ENCODE measurements at regions not wholly inside any gene's neighbourhood (a gene's known extent, or its start where the extent isn't known, plus 50 kb on each side); places are given as distances from the start of the nearest gene placed in this dataset.
"Not testable (repeated sequence)": the region's sequence is repeated elsewhere in the genome, so short reads cannot be mapped to it uniquely, and the experiment has no call there.

GRCh38 chr6:15754035-15754705, 91.3 kb upstream of the DTNBP1 start:
- Histone ChIP-seq H3K27me3 (ENCODE audit: control insufficient read depth in 1 of 2, insufficient read depth in 2 of 2, low read length in 2 of 2) (no peaks in the 10 kb centered on the region), H3K36me3 (ENCODE audit: control insufficient read depth in 1 of 2, insufficient read depth in 2 of 2, low read length in 2 of 2) (no peaks in the 10 kb centered on the region), H3K9me3 (ENCODE audit: control insufficient read depth in 1 of 2, low read length in 2 of 2) (no peaks in the 10 kb centered on the region), H3K4me1 (ENCODE audit: control insufficient read depth in 1 of 2, insufficient read depth in 2 of 2, low read length in 2 of 2) (no peaks in the 10 kb centered on the region), H3K9ac (ENCODE audit: low read depth in 1 of 2, low read length in 2 of 2) (no peak overlapping the region), H3K4me3 (ENCODE audit: low read depth in 1 of 2, low read length in 2 of 2) (no peak overlapping the region), H3K27ac (ENCODE audit: low read depth, low read length) (no peak overlapping the region)

GRCh38 chr6:15752820-15753219, 90.0 kb upstream of the DTNBP1 start:
- Histone ChIP-seq H3K9ac (ENCODE audit: low read depth in 1 of 2, low read length in 2 of 2) (no peak overlapping the region), H3K36me3 (ENCODE audit: control insufficient read depth in 1 of 2, insufficient read depth in 2 of 2, low read length in 2 of 2) (no peaks in the 10 kb centered on the region), H3K27me3 (ENCODE audit: control insufficient read depth in 1 of 2, insufficient read depth in 2 of 2, low read length in 2 of 2) (no peaks in the 10 kb centered on the region), H3K4me1 (ENCODE audit: control insufficient read depth in 1 of 2, insufficient read depth in 2 of 2, low read length in 2 of 2) (no peaks in the 10 kb centered on the region), H3K9me3 (ENCODE audit: control insufficient read depth in 1 of 2, low read length in 2 of 2) (no peaks in the 10 kb centered on the region), H3K4me3 (ENCODE audit: low read depth in 1 of 2, low read length in 2 of 2) (no peak overlapping the region), H3K27ac (ENCODE audit: low read depth, low read length) (no peak overlapping the region)

GRCh38 chr6:15751721-15752350, 89.0 kb upstream of the DTNBP1 start:
- no peaks in the 10 kb centered on the region for H3K36me3 ChIP-seq (ENCODE audit: control insufficient read depth in 1 of 2, insufficient read depth in 2 of 2, low read length in 2 of 2)
- no peak overlapping the region for H3K9ac ChIP-seq (ENCODE audit: low read depth in 1 of 2, low read length in 2 of 2)
- no peak overlapping the region for H3K4me3 ChIP-seq (ENCODE audit: low read depth in 1 of 2, low read length in 2 of 2)
- H3K27me3 ChIP-seq (ENCODE audit: control insufficient read depth in 1 of 2, insufficient read depth in 2 of 2, low read length in 2 of 2): no peaks in the 10 kb centered on the region
- H3K4me1 ChIP-seq (ENCODE audit: control insufficient read depth in 1 of 2, insufficient read depth in 2 of 2, low read length in 2 of 2): no peaks in the 10 kb centered on the region
- no peak overlapping the region for H3K27ac ChIP-seq (ENCODE audit: low read depth, low read length)
- no peaks in the 10 kb centered on the region for H3K9me3 ChIP-seq (ENCODE audit: control insufficient read depth in 1 of 2, low read length in 2 of 2)

GRCh38 chr6:15748341-15748740, 85.5 kb upstream of the DTNBP1 start:
- Histone ChIP-seq H3K36me3 (ENCODE audit: control insufficient read depth in 1 of 2, insufficient read depth in 2 of 2, low read length in 2 of 2) (no peaks in the 10 kb centered on the region), H3K9ac (ENCODE audit: low read depth in 1 of 2, low read length in 2 of 2) (no peak overlapping the region), H3K27me3 (ENCODE audit: control insufficient read depth in 1 of 2, insufficient read depth in 2 of 2, low read length in 2 of 2) (no peaks in the 10 kb centered on the region), H3K4me1 (ENCODE audit: control insufficient read depth in 1 of 2, insufficient read depth in 2 of 2, low read length in 2 of 2) (no peaks in the 10 kb centered on the region), H3K27ac (ENCODE audit: low read depth, low read length) (no peak overlapping the region), H3K4me3 (ENCODE audit: low read depth in 1 of 2, low read length in 2 of 2) (no peak overlapping the region), H3K9me3 (ENCODE audit: control insufficient read depth in 1 of 2, low read length in 2 of 2) (no peaks in the 10 kb centered on the region)

GRCh38 chr6:15747354-15747883, 84.6 kb upstream of the DTNBP1 start:
- no peak overlapping the region for H3K9ac ChIP-seq (ENCODE audit: low read depth in 1 of 2, low read length in 2 of 2)
- no peaks in the 10 kb centered on the region for H3K27me3 ChIP-seq (ENCODE audit: control insufficient read depth in 1 of 2, insufficient read depth in 2 of 2, low read length in 2 of 2)
- no peak overlapping the region for H3K4me3 ChIP-seq (ENCODE audit: low read depth in 1 of 2, low read length in 2 of 2)
- no peaks in the 10 kb centered on the region for H3K9me3 ChIP-seq (ENCODE audit: control insufficient read depth in 1 of 2, low read length in 2 of 2)
- H3K4me1 ChIP-seq (ENCODE audit: control insufficient read depth in 1 of 2, insufficient read depth in 2 of 2, low read length in 2 of 2): no peaks in the 10 kb centered on the region
- no peak overlapping the region for H3K27ac ChIP-seq (ENCODE audit: low read depth, low read length)
- no peaks in the 10 kb centered on the region for H3K36me3 ChIP-seq (ENCODE audit: control insufficient read depth in 1 of 2, insufficient read depth in 2 of 2, low read length in 2 of 2)

GRCh38 chr6:15745781-15746180, 83.0 kb upstream of the DTNBP1 start:
- Histone ChIP-seq H3K27me3 (ENCODE audit: control insufficient read depth in 1 of 2, insufficient read depth in 2 of 2, low read length in 2 of 2) (no peaks in the 10 kb centered on the region), H3K9me3 (ENCODE audit: control insufficient read depth in 1 of 2, low read length in 2 of 2) (no peaks in the 10 kb centered on the region), H3K36me3 (ENCODE audit: control insufficient read depth in 1 of 2, insufficient read depth in 2 of 2, low read length in 2 of 2) (no peaks in the 10 kb centered on the region), H3K4me3 (ENCODE audit: low read depth in 1 of 2, low read length in 2 of 2) (no peak overlapping the region), H3K27ac (ENCODE audit: low read depth, low read length) (no peak overlapping the region), H3K9ac (ENCODE audit: low read depth in 1 of 2, low read length in 2 of 2) (no peak overlapping the region), H3K4me1 (ENCODE audit: control insufficient read depth in 1 of 2, insufficient read depth in 2 of 2, low read length in 2 of 2) (no peaks in the 10 kb centered on the region)

- H3K27me3 ChIP-seq (ENCODE audit: control insufficient read depth in 1 of 2, insufficient read depth in 2 of 2, low read length in 2 of 2): no peaks in the 10 kb centered on the region
- no peaks in the 10 kb centered on the region for H3K36me3 ChIP-seq (ENCODE audit: control insufficient read depth in 1 of 2, insufficient read depth in 2 of 2, low read length in 2 of 2)
- no peaks in the 10 kb centered on the region for H3K9me3 ChIP-seq (ENCODE audit: control insufficient read depth in 1 of 2, low read length in 2 of 2)
Observed at GRCh38 chr6:15744818-15745402, 82.1 kb upstream of the DTNBP1 start.

GRCh38 chr6:15742013-15742412, 79.2 kb upstream of the DTNBP1 start:
- H3K4me3 ChIP-seq (ENCODE audit: low read depth in 1 of 2, low read length in 2 of 2); H3K27me3 ChIP-seq (ENCODE audit: control insufficient read depth in 1 of 2, insufficient read depth in 2 of 2, low read length in 2 of 2); H3K4me1 ChIP-seq (ENCODE audit: control insufficient read depth in 1 of 2, insufficient read depth in 2 of 2, low read length in 2 of 2); H3K9ac ChIP-seq (ENCODE audit: low read depth in 1 of 2, low read length in 2 of 2); H3K9me3 ChIP-seq (ENCODE audit: control insufficient read depth in 1 of 2, low read length in 2 of 2); H3K27ac ChIP-seq (ENCODE audit: low read depth, low read length); H3K36me3 ChIP-seq (ENCODE audit: control insufficient read depth in 1 of 2, insufficient read depth in 2 of 2, low read length in 2 of 2): not testable (repeated sequence)

More at GRCh38 chr6:15744818-15745402, 82.1 kb upstream of the DTNBP1 start:
- Histone ChIP-seq H3K4me1 (ENCODE audit: control insufficient read depth in 1 of 2, insufficient read depth in 2 of 2, low read length in 2 of 2) (no peaks in the 10 kb centered on the region), H3K27ac (ENCODE audit: low read depth, low read length) (no peak overlapping the region), H3K4me3 (ENCODE audit: low read depth in 1 of 2, low read length in 2 of 2) (no peak overlapping the region), H3K9ac (ENCODE audit: low read depth in 1 of 2, low read length in 2 of 2) (no peak overlapping the region)

GRCh38 chr6:15741405-15741804, 78.6 kb upstream of the DTNBP1 start:
- H3K4me3 ChIP-seq (ENCODE audit: low read depth in 1 of 2, low read length in 2 of 2): no peak overlapping the region
- no peaks in the 10 kb centered on the region for H3K27me3 ChIP-seq (ENCODE audit: control insufficient read depth in 1 of 2, insufficient read depth in 2 of 2, low read length in 2 of 2)
- no peaks in the 10 kb centered on the region for H3K9me3 ChIP-seq (ENCODE audit: control insufficient read depth in 1 of 2, low read length in 2 of 2)
- H3K36me3 ChIP-seq (ENCODE audit: control insufficient read depth in 1 of 2, insufficient read depth in 2 of 2, low read length in 2 of 2): no peaks in the 10 kb centered on the region
- H3K27ac ChIP-seq (ENCODE audit: low read depth, low read length): no peak overlapping the region
- no peaks in the 10 kb centered on the region for H3K4me1 ChIP-seq (ENCODE audit: control insufficient read depth in 1 of 2, insufficient read depth in 2 of 2, low read length in 2 of 2)
- H3K9ac ChIP-seq (ENCODE audit: low read depth in 1 of 2, low read length in 2 of 2): no peak overlapping the region

GRCh38 chr6:15739867-15740266, 77.0 kb upstream of the DTNBP1 start:
- no peaks in the 10 kb centered on the region for H3K36me3 ChIP-seq (ENCODE audit: control insufficient read depth in 1 of 2, insufficient read depth in 2 of 2, low read length in 2 of 2)
- no peak overlapping the region for H3K4me3 ChIP-seq (ENCODE audit: low read depth in 1 of 2, low read length in 2 of 2)
- H3K27me3 ChIP-seq (ENCODE audit: control insufficient read depth in 1 of 2, insufficient read depth in 2 of 2, low read length in 2 of 2): no peaks in the 10 kb centered on the region
- no peak overlapping the region for H3K9ac ChIP-seq (ENCODE audit: low read depth in 1 of 2, low read length in 2 of 2)
- no peaks in the 10 kb centered on the region for H3K9me3 ChIP-seq (ENCODE audit: control insufficient read depth in 1 of 2, low read length in 2 of 2)
- H3K27ac ChIP-seq (ENCODE audit: low read depth, low read length): no peak overlapping the region
- H3K4me1 ChIP-seq (ENCODE audit: control insufficient read depth in 1 of 2, insufficient read depth in 2 of 2, low read length in 2 of 2): peaks cover 0 to 10% of the 10 kb centered on the region in 2 donors

All from duodenal mucosa (tissue), 2 donors.